ENCODE measurements at regions not wholly inside any gene's neighbourhood (a gene's known extent, or its start where the extent isn't known, plus 50 kb on each side); places are given as distances from the start of the nearest gene placed in this dataset.

DNA sequence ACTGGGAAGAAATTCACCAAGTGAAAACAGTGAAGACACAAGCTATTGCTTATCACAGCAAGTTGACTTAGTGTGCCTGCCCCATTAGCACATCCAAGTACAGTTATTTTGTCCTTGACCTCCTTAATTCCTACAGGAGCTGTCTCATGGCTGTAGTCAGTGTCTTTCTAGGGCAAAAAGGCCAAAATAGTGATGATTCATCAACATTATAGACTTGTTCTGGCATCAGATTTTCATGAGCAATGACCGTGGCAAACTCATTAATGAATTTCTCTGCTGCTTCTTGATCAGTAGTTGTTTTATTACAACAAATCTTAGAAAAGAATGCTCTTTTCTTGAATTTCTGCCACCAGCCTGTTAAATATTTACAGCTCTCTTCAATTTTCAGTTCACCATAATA, 1169.3 kb upstream of the DDX18 start:
- no peak for DNase-seq

DNA sequence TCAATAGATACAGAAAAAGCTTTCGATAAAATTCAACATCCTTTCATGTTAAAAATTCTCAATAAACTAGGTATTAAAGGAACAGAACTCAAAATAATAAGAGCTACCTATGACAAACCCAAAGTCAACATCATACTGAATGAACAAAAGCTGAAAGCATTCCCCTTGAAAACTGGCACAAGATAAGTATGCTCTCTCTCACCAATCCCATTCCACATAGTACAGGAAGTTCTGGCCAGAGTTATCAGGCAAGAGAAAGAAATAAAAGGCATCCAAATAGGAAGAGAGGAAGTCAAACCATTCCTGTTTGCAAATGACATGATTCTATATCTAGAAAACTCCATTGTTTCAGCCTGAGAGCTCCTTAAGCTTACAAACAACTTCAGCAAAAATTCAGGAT, 1145.8 kb upstream of the DDX18 start:
- no peak for DNase-seq

DNA sequence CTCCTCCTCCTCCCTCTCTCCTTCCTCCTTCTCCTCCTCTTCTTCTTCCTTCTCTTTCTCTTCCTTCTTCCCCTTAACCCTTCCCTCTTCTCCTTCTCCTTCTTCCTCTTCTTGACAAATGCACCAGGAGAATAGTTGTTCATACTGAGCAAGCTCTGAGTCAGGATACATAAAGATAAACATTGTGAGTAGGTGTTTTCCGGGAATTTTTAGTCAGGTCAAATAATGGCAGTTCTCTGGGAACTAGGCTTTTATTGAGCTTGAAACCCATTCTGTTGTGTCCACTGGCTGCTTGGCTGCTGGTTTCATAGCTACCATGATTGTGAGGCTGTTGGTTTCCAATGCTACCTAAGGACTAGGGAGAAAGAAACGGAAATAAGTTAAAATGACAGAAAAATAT, 1144.7 kb upstream of the DDX18 start:
- DNase-seq: no peak

DNA sequence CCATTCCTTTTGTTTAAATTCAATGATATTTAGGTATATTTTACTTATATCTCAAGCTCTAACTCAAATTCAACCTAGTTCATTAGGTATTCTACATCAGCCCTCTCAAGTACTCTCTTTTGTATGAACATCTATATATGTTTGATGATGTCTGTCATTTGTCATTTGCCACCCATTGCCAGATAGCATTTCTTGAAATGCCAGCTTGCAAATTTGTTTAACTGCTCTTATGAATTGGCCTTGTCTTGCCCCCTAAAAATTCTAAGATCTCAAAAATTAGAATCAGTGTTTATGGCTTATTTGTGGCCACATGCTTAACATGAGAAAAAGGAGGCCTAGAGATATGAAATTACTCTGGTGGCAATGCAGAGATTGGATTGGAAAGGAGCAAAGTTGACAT, 1140.3 kb upstream of the DDX18 start:
- DNase-seq: no peak

DNA sequence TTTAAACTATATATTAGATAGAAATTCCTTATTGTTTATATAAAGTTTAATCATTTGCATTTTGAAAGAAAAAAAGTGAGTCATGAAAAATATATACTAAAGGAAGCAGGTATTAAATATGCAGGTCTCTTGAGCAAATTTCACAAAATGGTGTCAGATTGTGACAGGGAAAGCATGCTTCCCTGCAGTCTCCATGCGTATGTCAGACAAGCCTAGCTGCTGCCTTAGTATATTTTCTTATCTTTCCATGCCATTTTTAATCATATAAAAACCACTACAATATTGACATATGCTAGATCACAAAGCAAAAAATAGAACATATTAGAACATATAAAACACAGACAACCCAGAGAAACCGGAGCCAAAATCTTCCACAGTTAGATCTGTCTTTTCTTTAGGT, 1137.7 kb upstream of the DDX18 start:
- DNase-seq: no peak

DNA sequence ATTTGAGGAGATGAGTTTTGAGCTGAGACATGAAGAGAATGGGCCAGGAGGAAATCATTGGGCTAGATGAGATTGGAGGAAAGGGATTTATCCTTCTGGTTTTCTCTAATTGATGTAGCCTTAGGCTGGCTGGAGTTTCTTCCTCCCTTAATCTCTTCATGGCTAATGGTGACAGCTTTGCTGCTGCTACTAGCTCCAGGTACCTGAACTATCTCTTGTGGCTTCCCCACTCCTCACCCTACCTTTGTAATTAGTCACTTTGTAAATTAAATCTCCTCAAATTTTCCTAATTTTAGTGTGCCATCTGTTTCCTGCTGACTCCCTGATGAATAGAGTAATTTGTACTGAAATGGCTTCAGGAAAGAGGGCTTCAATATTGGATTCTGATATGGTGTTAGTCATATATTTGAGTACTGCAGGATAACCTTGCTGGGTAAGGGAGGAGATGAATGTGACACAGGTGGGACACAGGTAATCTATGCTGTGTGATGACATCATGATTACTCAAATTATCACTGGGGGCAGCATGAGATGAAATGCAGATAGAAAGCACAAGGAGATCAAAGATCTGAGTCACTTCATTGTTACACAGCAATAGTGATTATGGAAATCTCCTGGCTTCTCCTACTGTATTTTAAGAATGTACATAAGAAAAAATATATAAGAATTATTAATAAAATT, 1134.1 kb upstream of the DDX18 start:
- no peak for DNase-seq

DNA sequence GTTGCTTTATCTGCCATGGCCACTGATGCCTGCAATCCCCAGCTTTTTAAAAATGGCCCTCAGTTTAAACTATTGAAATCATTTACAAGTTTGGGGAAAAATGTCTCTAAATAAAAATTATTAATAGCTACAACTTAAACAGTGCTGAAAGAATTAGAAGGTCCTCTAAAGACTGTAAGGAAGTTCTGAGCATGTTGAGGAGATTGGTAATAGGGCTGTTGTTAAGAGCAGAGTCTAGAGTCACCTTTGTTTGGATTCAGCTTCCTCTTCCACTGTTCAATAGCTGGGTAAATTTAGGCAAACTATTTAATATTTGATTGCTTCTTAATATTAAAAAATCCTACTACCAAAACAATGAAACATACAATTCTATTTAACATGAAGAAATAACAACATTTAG, 1127.1 kb upstream of the DDX18 start:
- no peak for DNase-seq

DNA sequence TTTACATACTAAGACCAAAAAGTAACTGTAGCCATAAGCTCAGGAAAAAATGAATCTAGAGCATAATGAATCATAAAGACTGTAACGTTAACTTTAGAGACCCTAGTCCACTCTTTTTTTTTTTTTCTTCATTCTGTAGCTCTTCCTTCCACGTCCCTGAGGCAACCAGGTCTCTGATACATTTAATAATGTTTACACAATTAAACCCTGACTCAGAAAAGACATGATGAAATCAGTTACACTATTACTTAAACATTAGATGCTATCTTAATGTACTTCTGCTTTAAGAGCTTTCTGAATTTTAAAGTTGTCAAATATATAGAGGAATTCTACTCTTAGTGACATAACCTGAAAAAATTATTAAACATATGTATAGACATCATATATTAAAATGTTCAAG, 1121.5 kb upstream of the DDX18 start:
- DNase-seq: no peak

DNA sequence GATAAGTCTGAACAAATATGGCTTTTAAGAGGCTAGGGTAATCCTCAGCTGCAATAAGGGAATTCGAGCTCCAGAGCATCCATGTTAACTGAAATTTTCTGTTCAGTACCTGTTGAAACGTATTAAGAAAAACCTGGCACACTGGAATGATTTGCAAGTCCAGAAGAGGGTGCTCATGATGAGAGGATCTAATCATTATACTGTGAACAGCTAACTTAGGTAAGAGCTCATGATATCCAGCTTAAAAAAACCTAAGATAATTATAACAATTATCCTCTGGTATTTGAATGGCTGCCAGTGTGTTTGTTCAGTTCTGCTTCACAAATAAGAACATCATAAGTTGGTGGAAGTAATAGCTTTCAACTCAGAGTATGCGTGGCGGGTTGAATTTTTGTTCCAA, 1118.3 kb upstream of the DDX18 start:
- DNase-seq: peak; percentile 41 to 69

DNA sequence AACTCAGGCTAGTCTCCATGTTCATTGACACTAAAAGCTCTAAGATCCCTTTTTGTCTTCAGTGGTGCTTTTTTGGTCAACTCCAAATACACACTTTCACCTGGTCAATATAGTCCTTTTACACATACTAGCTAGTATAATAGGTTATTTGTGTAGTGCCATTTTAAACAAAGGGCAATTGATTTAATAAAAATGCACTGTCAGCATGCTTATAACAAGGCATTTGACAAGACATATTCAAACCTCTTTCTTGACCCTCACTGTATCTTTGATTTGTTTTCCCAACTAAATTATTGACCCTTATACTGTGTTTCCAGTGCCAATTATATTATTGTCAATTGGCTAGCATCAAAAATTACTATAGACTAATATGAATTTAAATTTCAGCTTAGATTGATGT, 1117.6 kb upstream of the DDX18 start:
- no peak for DNase-seq

DNA sequence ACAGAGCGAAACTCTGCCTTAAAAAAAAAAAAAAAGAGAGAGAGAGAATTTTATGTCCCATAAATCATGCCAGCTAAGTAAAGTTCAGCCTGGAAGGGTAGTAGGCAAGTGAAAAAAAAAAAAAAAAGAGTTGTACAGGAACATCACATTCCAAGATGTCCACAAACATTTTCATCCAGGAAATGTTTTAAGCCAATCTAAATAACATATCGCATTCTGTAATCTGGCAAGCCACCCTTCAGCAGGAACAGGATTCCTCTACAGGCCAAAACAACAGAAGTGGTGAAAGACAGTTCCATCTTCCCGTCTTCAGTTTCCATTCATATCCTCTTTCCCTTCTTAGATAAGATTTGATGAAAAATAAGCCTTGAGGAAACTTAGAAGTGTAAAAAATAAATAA, 1108.1 kb upstream of the DDX18 start:
- DNase-seq: no peak

DNA sequence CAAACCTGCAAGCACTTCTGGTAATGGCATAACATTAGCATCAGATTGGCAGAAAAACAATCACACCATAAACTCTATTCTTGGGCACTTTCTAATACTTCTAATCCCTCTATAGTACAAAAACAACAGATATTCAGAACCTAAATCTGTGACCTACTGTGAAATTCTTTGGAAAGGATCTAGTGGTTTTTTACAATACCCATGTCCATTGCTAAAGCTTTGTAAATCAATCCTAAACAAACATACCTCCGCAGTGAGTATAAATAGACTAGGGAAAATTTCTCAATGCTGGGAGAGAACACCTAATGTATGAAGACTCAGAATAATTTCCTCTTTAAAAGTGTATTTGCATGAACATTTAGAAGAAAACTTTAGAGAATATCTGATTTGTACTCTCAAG, 1098.5 kb upstream of the DDX18 start:
- DNase-seq: no peak

DNA sequence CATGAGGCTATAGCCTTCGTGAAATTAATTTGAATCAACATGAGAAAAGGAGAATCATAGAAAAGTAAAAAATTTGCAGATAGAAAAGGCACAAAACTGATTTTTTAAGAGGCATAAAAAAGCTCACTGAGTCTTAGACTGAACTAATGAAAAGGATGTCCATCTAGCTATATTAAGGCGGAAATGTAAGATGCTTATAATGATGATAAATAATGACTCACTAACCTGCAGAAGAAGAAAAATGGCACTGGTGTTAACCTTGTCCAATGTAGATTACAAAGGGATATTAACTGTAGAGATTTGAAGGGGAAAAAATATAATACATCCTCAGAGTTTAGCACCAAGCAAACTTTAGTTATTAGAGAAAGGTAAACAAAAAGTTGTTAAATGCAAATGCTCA, 1098.0 kb upstream of the DDX18 start:
- DNase-seq: no peak

DNA sequence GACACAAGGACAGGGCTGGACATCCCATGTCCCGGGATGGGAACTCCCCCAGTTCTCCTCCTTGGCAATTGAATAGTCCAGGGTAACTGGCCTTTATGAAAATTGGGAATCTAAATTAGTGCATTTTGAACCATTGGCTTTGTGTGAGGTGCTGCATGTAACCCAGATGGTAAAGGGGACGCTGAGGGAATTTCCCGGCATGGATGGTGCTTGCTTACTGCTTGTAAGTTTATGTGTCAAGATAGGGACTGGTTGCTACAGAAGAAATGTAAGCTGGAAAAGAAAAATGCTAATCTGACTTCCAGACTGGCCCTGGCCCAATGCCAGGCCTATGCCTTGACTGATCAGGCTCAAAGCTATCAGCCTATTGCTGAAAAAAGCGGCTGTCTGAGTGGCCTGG, 1096.7 kb upstream of the DDX18 start:
- DNase-seq: no peak

DNA sequence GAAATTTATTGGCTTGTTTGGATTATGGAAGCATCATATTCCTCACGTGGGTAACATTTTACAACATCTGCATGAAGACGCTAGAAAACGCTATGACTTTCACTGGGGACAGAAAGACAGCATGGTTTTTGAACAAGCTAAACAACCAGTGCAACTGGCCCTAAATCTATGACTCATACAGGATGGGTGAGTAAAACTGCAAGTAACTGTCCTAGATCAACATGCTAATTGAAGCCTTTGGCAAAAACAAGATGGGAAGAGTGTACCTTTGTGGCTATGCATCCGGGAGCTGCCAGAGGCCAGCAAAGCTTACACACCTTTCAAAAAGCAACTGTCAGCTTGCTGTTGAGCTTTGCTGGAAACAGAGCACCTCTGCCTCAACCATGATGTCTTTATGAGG, 1096.0 kb upstream of the DDX18 start:
- DNase-seq: no peak

DNA sequence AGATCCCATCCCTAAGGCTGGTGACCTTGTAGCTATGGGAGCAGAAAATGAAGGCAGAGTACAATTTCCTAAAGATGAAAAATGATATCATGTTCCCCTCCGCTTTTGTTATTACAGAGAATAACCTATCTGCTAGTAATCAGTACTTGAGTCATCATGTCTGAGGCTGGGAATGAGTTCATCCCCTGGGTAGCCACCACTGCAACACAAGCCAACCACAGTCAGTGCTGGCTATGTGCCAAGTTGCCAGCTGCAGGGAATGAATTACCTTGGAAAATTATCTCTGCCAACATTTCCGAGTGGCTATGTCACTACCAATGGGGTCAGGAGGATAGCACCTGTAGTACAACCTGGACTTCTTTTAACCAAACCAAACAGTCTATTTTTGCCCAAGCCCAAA, 1094.7 kb upstream of the DDX18 start:
- DNase-seq: peak; percentile 88 to 96

DNA sequence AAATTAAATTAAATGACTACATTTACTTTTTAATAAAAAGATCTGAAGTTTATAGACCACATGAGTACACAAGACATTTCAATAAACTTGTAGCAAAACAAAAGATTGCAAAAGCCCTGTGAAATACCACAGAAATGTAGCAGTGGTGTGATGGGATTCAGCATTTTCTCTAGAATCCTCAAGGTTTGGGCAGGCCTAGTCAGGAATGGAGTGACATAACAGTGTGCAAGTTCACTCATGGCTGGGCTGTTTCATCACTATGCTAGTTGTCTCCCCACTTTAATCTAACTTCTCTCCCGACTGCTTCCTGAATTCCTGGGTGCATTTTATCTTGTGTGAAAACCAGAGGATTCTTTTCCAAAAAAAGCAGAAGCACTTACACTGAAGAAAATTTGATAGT, 1089.9 kb upstream of the DDX18 start:
- no peak for DNase-seq

DNA sequence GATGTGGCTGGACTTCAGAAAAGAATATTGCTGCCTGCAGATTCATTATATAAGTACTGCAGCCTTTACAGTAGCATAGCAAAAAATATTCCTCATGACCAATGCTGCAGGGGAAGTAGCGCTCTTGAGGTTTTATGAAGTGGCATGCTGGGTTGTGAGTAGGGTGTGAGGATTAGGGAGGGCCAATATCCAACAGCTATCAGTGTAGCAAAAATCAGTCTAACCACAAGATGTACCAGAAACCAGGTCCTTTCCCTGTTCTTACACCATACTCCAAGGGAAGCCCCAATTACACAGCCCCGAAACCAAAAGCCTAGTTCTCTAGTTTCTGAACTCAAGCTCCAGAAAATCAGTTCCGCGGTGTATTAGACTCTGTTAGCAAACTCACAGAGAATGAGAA, 1082.2 kb upstream of the DDX18 start:
- DNase-seq: no peak

DNA sequence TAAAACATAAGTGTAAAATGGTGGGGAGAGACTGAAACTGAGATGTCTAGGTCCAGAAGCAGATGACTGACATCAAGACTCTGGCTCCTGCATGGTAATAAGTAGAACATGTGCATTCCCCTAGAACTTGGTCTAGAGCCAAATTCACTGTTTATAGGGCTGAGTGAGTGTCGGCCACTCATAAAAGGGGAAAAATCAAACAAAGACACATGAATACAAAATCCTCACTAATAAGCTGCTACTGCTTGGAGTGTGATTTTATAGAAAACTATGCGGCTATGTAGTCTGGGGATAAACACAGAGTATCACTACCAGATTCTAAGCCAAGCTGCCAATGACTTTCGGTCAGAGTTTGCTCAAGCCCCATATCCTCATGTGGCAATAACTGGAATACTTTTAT, 1080.8 kb upstream of the DDX18 start:
- peak; percentile 8 to 76 for DNase-seq

DNA sequence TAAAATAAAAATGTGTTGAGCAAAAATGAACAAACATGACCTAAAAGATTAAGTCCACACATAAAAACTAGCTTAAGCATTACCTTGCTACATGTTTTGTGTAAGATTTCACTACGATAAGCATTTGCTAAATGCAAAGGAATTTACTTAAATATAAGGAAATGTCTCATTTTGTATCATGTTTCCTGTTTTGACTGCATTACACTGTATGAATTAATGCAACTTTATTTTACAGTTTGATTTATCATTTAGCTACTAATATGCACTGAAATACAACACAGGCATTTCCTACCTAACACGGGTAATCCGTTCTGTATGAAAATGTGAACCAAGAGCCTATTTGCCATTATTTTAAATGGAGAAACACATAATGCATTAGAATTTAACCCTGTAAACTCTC, 1076.5 kb upstream of the DDX18 start:
- DNase-seq: no peak

DNA sequence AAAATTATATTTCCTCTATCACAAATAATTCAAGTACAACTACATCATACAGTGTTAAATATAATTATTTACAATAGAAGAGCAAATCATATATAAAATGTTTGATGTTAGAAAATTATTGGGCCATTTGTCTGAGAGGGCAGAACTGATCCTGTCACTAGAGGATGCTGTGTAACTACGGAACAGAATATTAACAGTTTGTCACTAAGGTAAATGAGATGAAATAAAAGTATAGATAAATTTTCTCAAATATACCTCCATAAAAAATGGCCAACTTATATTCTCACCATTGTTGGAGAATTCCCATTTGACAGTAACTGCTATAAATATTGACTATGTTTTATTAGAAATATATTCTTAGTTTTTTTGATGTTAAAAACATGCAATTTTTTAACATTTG, 1067.4 kb upstream of the DDX18 start:
- DNase-seq: peak in 1 of 2 experiments; percentile 7

DNA sequence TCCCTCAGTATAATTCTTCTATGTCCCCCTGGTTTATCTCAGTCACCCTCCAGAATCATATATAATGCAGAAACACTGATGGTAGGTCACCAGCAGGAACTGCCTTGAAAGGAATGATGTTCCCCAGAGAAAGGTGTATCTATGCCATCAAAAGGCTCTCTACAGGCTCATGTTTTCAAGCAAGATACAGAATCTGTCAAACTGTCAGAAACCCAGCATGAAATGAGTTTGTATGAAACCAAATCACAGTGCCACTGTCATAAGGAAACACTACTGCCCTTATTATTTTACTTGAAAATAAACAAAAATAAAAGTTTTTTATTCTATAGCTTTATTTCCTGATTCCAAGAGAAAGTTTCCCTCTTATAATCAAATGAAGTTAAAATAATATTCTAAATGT, 1064.5 kb upstream of the DDX18 start:
- DNase-seq: no peak

DNA sequence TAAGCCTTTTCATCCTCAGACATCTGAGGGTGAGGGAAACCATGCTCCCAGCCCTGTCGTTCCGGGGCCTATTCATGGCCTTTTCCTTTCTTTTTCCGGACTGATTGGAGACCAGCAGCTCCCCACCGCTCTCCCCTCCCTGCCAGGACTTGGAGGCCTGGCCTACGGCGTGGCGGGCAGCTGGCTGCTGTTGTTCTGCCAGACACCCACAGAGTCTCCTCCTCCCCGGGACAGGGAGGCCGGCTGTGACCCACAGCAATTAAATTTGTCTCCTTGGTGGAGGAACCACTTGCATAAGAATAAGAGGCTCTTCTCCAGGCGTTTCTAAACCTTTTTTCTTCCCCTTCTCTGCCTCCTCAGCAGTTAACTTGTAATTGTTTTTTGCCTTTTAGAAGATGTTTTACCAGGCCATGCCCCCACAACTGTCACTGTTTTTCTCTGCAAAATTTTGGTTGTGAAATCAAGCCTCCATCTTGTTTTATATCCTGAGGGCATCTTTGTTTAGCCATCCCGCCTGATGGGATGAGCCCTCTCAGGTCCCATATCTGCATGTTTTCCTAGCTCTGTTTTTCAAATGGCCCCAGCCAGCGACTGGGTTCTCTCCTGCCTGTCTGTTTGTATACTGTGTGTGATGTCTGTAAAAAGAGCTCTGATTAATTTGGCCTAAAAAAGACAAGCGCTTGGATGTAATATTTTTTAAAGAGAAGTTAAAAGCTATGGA, 1060.0 kb upstream of the DDX18 start:
- DNase-seq: no peak

DNA sequence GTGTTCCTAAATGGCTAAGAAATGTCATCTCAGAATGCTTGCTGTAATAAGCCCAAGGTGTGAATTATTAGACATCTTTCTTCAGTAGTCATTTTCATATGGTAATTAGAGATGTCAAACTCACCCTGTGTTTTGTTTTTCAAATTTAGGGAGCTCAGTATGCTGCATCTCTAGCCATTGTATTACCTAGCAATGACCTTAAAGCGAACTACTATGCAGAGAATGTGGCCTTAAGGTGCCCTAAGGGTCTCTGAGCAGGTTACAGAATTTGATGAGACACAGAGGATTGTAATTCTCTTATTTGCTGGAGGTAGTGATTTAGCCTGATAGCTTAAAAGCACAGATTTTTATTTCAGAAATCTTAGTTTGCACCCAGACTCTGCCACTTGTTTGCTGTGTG, 1052.6 kb upstream of the DDX18 start:
- DNase-seq: no peak

DNA sequence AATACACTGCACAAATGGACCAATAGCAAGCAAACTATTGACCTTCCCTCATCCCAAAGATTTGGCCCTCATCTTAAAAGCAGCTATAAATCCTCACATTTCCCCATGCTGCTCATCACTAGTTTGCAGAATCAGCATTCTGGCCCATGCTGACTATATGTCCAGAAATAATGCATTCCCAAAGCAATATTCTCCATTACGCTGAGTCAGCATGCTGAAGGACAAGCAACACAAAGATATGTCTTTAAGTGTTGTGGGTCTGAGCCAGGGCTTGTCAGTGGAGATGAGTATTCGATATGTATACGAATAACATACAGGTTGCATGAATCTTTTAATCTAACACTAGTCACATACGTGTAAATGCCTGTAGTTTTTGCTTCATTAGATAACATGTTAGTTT, 1045.0 kb upstream of the DDX18 start:
- no peak for DNase-seq
